ENCODE measurements at regions not wholly inside any gene's neighbourhood (a gene's known extent, or its start where the extent isn't known, plus 50 kb on each side); places are given as distances from the start of the nearest gene placed in this dataset.

DNA sequence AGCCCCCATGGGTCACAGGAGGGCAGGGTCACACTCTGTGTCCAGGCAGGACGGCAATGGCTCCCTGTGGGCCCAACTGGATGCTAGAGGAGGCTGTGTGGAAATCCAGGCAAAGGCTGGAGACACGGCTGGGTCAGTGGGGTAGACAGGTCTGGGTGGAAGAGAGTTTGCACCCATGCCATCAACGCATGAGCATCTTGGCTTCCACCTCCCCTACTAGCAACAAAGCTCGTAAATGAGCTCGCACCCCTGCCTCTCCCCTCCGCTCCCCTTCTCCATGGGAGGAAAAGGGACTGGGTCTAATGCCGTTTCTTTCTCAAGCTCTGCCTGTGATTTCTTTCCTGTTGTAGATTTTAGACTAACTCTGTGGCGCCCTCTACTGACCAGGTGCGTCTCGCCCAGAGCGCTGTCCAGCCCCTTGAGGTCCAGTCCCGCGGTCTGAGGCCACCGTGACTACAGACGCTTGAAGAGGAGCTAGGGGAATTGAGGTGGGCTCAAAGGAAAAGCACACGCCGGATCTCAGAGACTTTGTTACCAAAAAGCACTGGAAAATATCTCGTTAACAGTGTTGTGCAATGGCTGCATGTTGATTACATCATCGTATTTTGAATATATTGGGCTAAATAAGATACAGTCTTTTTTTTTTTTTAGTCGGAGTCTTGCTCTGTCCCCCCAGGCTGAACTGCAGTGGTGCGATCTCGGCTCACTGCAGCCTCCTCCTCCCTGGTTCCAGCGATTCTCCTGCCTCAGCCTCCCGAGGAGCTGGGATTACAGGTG, 50.7 kb upstream of the USP29 start:
- Histone ChIP-seq H3K9ac (ENCODE audit: insufficient read depth in 1 of 2, low read depth in 2 of 2, low read length in 2 of 2) (no peak overlapping the region), H2AFZ (ENCODE audit: low read depth, low read length) (no peak overlapping the region), H3K4me3 (no peak overlapping the region), H3K9me1 (ENCODE audit: control insufficient read depth, insufficient read depth, low read length) (no peaks in the 10 kb centered on the region), H4K20me1 (replicated peaks; ENCODE audit: control insufficient read depth, insufficient read depth, low read length) (no peaks in the 10 kb centered on the region), H3K27me3 (ENCODE audit: control insufficient read depth in 2 of 2, insufficient read depth in 2 of 2, low read length in 2 of 2) (no peaks in the 10 kb centered on the region), H3K9me3 (replicated peaks; ENCODE audit: control insufficient read depth, insufficient read depth, low read depth, low read length) (no peaks in the 10 kb centered on the region; the same call in 1 of the 2 replicates), H3K4me1 (replicated peaks in 1 of 2; ENCODE audit: control insufficient read depth in 2 of 2, insufficient read depth in 2 of 2, low read length in 2 of 2) (no peaks in the 10 kb centered on the region), H3K36me3 (ENCODE audit: control insufficient read depth, insufficient read depth, low read length) (no peaks in the 10 kb centered on the region), H3K79me2 (ENCODE audit: control insufficient read depth, insufficient read depth, low read length) (no peaks in the 10 kb centered on the region), H3K27ac (ENCODE audit: extremely low read depth, low read depth, low read length) (no peak overlapping the region), H3K4me2 (ENCODE audit: insufficient read depth, low read length) (no peak overlapping the region)
- ATAC-seq (no peak), DNase-seq (ENCODE audit: extremely low read depth in 1 of 4, low spot score in 3 of 4) (peak in 2 of 4 experiments; percentile 7 to 10), FAIRE-seq (no peak)
- 3% methylated on average over 21 of the region's 24 CpGs for WGBS (ENCODE audit: insufficient coverage, low coverage, missing lambda C conversion rate)
- intact Hi-C loops (cut with micrococcal nuclease) = no loop called here
- in situ Hi-C loops (cut with MboI) = no loop called here
- CTCF ChIA-PET (ENCODE audit: low intra/inter-chr PET ratio) = no interaction called here
- TF ChIP-seq CEBPB (tag; IDR thresholded peaks at IDR 0.05) = peak; percentile 70
- TF ChIP-seq RBM17 (IDR thresholded peaks at IDR 0.05; ENCODE audit: borderline replicate concordance, low read depth, low read length) = no peak
- TF ChIP-seq, protein P1, sequence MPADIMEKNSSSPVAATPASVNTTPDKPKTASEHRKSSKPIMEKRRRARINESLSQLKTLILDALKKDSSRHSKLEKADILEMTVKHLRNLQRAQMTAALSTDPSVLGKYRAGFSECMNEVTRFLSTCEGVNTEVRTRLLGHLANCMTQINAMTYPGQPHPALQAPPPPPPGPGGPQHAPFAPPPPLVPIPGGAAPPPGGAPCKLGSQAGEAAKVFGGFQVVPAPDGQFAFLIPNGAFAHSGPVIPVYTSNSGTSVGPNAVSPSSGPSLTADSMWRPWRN (IDR thresholded peaks at IDR 0.05; ENCODE audit: low read depth) = no peak
- TF ChIP-seq ZC3H4 (CRISPR knock-in tag; IDR thresholded peaks at IDR 0.05; ENCODE audit: borderline replicate concordance) = no peak
- TF ChIP-seq CEBPG (CRISPR knock-in tag; IDR thresholded peaks at IDR 0.05) = no peak
- TF ChIP-seq CEBPG (tag; conservative IDR thresholded peaks at IDR 0.05 in 1 of 2, IDR thresholded peaks at IDR 0.05 in 1 of 2) = peak in 1 of 2 experiments; percentile 50; a peak in 1 of 4 replicates
- TF ChIP-seq, protein P2, sequence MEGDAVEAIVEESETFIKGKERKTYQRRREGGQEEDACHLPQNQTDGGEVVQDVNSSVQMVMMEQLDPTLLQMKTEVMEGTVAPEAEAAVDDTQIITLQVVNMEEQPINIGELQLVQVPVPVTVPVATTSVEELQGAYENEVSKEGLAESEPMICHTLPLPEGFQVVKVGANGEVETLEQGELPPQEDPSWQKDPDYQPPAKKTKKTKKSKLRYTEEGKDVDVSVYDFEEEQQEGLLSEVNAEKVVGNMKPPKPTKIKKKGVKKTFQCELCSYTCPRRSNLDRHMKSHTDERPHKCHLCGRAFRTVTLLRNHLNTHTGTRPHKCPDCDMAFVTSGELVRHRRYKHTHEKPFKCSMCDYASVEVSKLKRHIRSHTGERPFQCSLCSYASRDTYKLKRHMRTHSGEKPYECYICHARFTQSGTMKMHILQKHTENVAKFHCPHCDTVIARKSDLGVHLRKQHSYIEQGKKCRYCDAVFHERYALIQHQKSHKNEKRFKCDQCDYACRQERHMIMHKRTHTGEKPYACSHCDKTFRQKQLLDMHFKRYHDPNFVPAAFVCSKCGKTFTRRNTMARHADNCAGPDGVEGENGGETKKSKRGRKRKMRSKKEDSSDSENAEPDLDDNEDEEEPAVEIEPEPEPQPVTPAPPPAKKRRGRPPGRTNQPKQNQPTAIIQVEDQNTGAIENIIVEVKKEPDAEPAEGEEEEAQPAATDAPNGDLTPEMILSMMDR (IDR thresholded peaks at IDR 0.05 in 2 of 3, conservative IDR thresholded peaks at IDR 0.05 in 1 of 3; ENCODE audit: insufficient read depth in 2 of 3, low read depth in 1 of 3, low read length in 3 of 3) = peak; percentile 4 to 45 (median 18); a peak in 4 of 6 replicates
- no peak for TF ChIP-seq NR2C2 (CRISPR knock-in tag; IDR thresholded peaks at IDR 0.05)
- TF ChIP-seq NR2C2 (tag; IDR thresholded peaks at IDR 0.05) = no peak
- no peak for TF ChIP-seq ZNF3 (CRISPR knock-in tag; IDR thresholded peaks at IDR 0.05)
- no peak for TF ChIP-seq ELF2 (CRISPR knock-in tag; IDR thresholded peaks at IDR 0.05)
- peak in 1 of 2 experiments; percentile 19; a peak in 1 of 4 replicates for TF ChIP-seq RAD21 (CRISPR knock-in tag; conservative IDR thresholded peaks at IDR 0.05 in 1 of 2, IDR thresholded peaks at IDR 0.05 in 1 of 2)
- no TSS peak for BruUV-seq (replicated peaks)
- POLR2A ChIA-PET = interaction anchor here (0.6 kb wide), 1 partner anchor 343 kb away, joined by 3 read pairs; no protein-coding TSS in a partner anchor

Data from K562 (cell line).